SK-N-MC (cell line): ENCODE measurements at regions not wholly inside any gene's neighbourhood (a gene's known extent, or its start where the extent isn't known, plus 50 kb on each side); places are given as distances from the start of the nearest gene placed in this dataset.

Source experiments
- FOXP2 ChIP-seq: optimal IDR thresholded peaks from 2 replicates; pipeline ENCODE3; 2011; ENCODE audit warnings: mild to moderate bottlenecking, moderate library complexity; ENCODE audit not compliant: insufficient read depth; ENCODE audit errors: extremely low read length, control extremely low read depth
- POLR2AphosphoS5 ChIP-seq: IDR thresholded peaks from 2 replicates; pipeline ENCODE4 v1.6.1; 2012; ENCODE audit warnings: mild to moderate bottlenecking, low read depth, low read length, borderline replicate concordance

- no peak for TF ChIP-seq POLR2AphosphoS5
- no peak for TF ChIP-seq FOXP2
Measured at GRCh38 chr2:126269911-126270310, 386.0 kb upstream of the GYPC start.
